ENCODE measurements at regions not wholly inside any gene's neighbourhood (a gene's known extent, or its start where the extent isn't known, plus 50 kb on each side); places are given as distances from the start of the nearest gene placed in this dataset.

- Histone ChIP-seq H3K4me3 (ENCODE audit: low read depth in 1 of 2, low read length in 1 of 2) (no peak overlapping the region), H3K27ac (no peak overlapping the region), H3K9me3 (no peaks in the 10 kb centered on the region), H3K36me3 (no peaks in the 10 kb centered on the region), H3K4me1 (ENCODE audit: control insufficient read depth in 1 of 2, insufficient read depth in 1 of 2, low read depth in 1 of 2, low read length in 1 of 2) (peaks cover 15 to 18% of the 10 kb centered on the region in 2 experiments), H3K27me3 (peaks cover 11% of the 10 kb centered on the region)
- no peak for TF ChIP-seq CTCF (IDR thresholded peaks at IDR 0.05)
Observed at GRCh38 chr14:71317385-71318096, 410.3 kb downstream of the PCNX1 start.

- no peaks in the 10 kb centered on the region for H3K36me3 ChIP-seq
- peaks cover 11% of the 10 kb centered on the region for H3K27me3 ChIP-seq
- no peak overlapping the region for H3K27ac ChIP-seq
- H3K4me1 ChIP-seq (ENCODE audit: control insufficient read depth in 1 of 2, insufficient read depth in 1 of 2, low read depth in 1 of 2, low read length in 1 of 2) = peaks cover 21 to 23% of the 10 kb centered on the region in 2 experiments
- no peaks in the 10 kb centered on the region for H3K9me3 ChIP-seq
- no peak for TF ChIP-seq CTCF (IDR thresholded peaks at IDR 0.05)
- H3K4me3 ChIP-seq (ENCODE audit: low read depth in 1 of 2, low read length in 1 of 2) = no peak overlapping the region
Observed at GRCh38 chr14:71318097-71318459, 410.8 kb downstream of the PCNX1 start.

GRCh38 chr14:71319666-71320065 lies 412.4 kb downstream of the PCNX1 start:
- Histone ChIP-seq H3K4me1 (ENCODE audit: control insufficient read depth in 1 of 2, insufficient read depth in 1 of 2, low read depth in 1 of 2, low read length in 1 of 2) (peaks cover 36 to 39% of the 10 kb centered on the region in 2 experiments), H3K9me3 (no peaks in the 10 kb centered on the region), H3K27ac (peak overlapping the region; percentile 98), H3K36me3 (no peaks in the 10 kb centered on the region), H3K27me3 (peaks cover 11% of the 10 kb centered on the region), H3K4me3 (ENCODE audit: low read depth in 1 of 2, low read length in 1 of 2) (peak overlapping the region; percentile 87 to 98)
- TF ChIP-seq CTCF (IDR thresholded peaks at IDR 0.05) = no peak

GRCh38 chr14:71320107-71320733 lies 413.0 kb downstream of the PCNX1 start, which contains the start of gene SIPA1L1:
Gene SIPA1L1, plus strand, starts transcription at chr14:71320476.
- H3K27ac ChIP-seq = peak within 1 kb of the TSS; percentile 98
- H3K36me3 ChIP-seq = no peaks in the 10 kb centered on the region
- peaks cover 11% of the 10 kb centered on the region for H3K27me3 ChIP-seq
- TF ChIP-seq CTCF (IDR thresholded peaks at IDR 0.05) = peak; percentile 59
- no peaks in the 10 kb centered on the region for H3K9me3 ChIP-seq
- peaks cover 42 to 44% of the 10 kb centered on the region in 2 experiments for H3K4me1 ChIP-seq (ENCODE audit: control insufficient read depth in 1 of 2, insufficient read depth in 1 of 2, low read depth in 1 of 2, low read length in 1 of 2)
- peak within 1 kb of the TSS; percentile 87 to 98 for H3K4me3 ChIP-seq (ENCODE audit: low read depth in 1 of 2, low read length in 1 of 2)

GRCh38 chr14:71320734-71321573 lies 413.7 kb downstream of the PCNX1 start:
- no peaks in the 10 kb centered on the region for H3K9me3 ChIP-seq
- H3K4me3 ChIP-seq (ENCODE audit: low read depth in 1 of 2, low read length in 1 of 2) = peak overlapping the region; percentile 87 to 98
- no peaks in the 10 kb centered on the region for H3K36me3 ChIP-seq
- H3K4me1 ChIP-seq (ENCODE audit: control insufficient read depth in 1 of 2, insufficient read depth in 1 of 2, low read depth in 1 of 2, low read length in 1 of 2) = peaks cover 49 to 52% of the 10 kb centered on the region in 2 experiments
- H3K27me3 ChIP-seq = peaks cover 6% of the 10 kb centered on the region
- TF ChIP-seq CTCF (IDR thresholded peaks at IDR 0.05) = no peak
- H3K27ac ChIP-seq = peak overlapping the region; percentile 98
